Sigmoid colon (tissue), 4 donors: ENCODE measurements at regions not wholly inside any gene's neighbourhood (a gene's known extent, or its start where the extent isn't known, plus 50 kb on each side); places are given as distances from the start of the nearest gene placed in this dataset.

Experiments
- POLR2A ChIP-seq, 2 donors: fragments of 450-650 bp; IDR thresholded peaks; one replicate each; pipeline ENCODE4 v1.6.1; 2016; ENCODE audit warnings: antibody characterized with exemption in 2 of 2, mild to moderate bottlenecking in 2 of 2, moderate library complexity in 2 of 2
- POLR2AphosphoS5 ChIP-seq, 4 donors: sonication (generic); formaldehyde crosslinking; IDR thresholded peaks; one replicate each; pipeline ENCODE4 v1.6.1; 2017; ENCODE audit warnings: antibody characterized with exemption in 4 of 4
- TF ChIP-seq, protein P1 (sequence below), 4 experiments: fragments of 450-650 bp in 3 of 4; fragments of 200-600 bp in 1 of 4; IDR thresholded peaks; one replicate each; pipeline ENCODE4 v1.5.1; 2016 to 2019; ENCODE audit warnings: antibody characterized with exemption in 4 of 4, mild to moderate bottlenecking in 3 of 4, moderate library complexity in 2 of 4

DNA sequence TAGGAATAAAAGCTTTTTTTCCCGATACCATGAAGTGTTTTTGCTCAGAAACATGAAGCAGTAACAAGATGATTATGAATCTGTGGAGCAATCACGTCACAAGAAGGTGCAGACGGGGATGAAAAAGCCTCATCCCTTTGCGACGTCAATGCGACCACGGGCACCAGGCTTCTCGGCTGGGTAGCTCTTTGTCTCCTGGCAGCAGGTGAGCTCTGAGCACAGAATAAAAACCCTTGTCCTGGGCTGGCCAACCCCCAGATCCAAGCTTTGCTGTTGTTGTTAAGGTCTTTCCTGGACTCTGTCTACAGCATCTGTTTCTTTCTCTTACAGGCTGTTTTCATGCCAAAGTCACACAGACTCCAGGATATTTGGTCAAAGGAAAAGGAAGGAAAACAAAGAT is 113.8 kb downstream of the ANKRD18B start:
- TF ChIP-seq POLR2A (IDR thresholded peaks at IDR 0.05) (no peak), POLR2AphosphoS5 (IDR thresholded peaks at IDR 0.05) (no peak)
- TF ChIP-seq, protein P1, sequence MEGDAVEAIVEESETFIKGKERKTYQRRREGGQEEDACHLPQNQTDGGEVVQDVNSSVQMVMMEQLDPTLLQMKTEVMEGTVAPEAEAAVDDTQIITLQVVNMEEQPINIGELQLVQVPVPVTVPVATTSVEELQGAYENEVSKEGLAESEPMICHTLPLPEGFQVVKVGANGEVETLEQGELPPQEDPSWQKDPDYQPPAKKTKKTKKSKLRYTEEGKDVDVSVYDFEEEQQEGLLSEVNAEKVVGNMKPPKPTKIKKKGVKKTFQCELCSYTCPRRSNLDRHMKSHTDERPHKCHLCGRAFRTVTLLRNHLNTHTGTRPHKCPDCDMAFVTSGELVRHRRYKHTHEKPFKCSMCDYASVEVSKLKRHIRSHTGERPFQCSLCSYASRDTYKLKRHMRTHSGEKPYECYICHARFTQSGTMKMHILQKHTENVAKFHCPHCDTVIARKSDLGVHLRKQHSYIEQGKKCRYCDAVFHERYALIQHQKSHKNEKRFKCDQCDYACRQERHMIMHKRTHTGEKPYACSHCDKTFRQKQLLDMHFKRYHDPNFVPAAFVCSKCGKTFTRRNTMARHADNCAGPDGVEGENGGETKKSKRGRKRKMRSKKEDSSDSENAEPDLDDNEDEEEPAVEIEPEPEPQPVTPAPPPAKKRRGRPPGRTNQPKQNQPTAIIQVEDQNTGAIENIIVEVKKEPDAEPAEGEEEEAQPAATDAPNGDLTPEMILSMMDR (IDR thresholded peaks at IDR 0.05), result no peak
